ENCODE measurements at regions not wholly inside any gene's neighbourhood (a gene's known extent, or its start where the extent isn't known, plus 50 kb on each side); places are given as distances from the start of the nearest gene placed in this dataset.

GRCh38 chr9:109624143-109624542 is 126.0 kb upstream of the PTPN3 start:
- Histone ChIP-seq H3K9me3 (ENCODE audit: control insufficient read depth, low read depth, low read length) (no peaks in the 10 kb centered on the region), H3K27me3 (ENCODE audit: control insufficient read depth, insufficient read depth, low read length) (no peaks in the 10 kb centered on the region), H3K27ac (ENCODE audit: low read length) (no peak overlapping the region), H3K4me3 (ENCODE audit: low read length) (no peak overlapping the region), H3K4me1 (ENCODE audit: control insufficient read depth, insufficient read depth, low read length) (no peaks in the 10 kb centered on the region), H3K36me3 (ENCODE audit: control insufficient read depth, insufficient read depth, low read length) (no peaks in the 10 kb centered on the region)
- DNase-seq = no peak
- WGBS (ENCODE audit: insufficient coverage, low lambda C conversion rate) = no CpG with 5 or more reads among the region's 3 CpGs

- no peaks in the 10 kb centered on the region for H3K4me1 ChIP-seq (ENCODE audit: control insufficient read depth, insufficient read depth, low read length)
- no peaks in the 10 kb centered on the region for H3K9me3 ChIP-seq (ENCODE audit: control insufficient read depth, low read depth, low read length)
- no peak overlapping the region for H3K4me3 ChIP-seq (ENCODE audit: low read length)
- no peak overlapping the region for H3K27ac ChIP-seq (ENCODE audit: low read length)
- H3K36me3 ChIP-seq (ENCODE audit: control insufficient read depth, insufficient read depth, low read length) = no peaks in the 10 kb centered on the region
- no CpG with 5 or more reads among the region's 1 CpG for WGBS (ENCODE audit: insufficient coverage, low lambda C conversion rate)
- H3K27me3 ChIP-seq (ENCODE audit: control insufficient read depth, insufficient read depth, low read length) = no peaks in the 10 kb centered on the region
- DNase-seq = no peak
Observed at GRCh38 chr9:109624896-109625295, 126.8 kb upstream of the PTPN3 start.

GRCh38 chr9:109627042-109627441 is 128.9 kb upstream of the PTPN3 start:
- no peak for DNase-seq
- WGBS (ENCODE audit: insufficient coverage, low lambda C conversion rate) = no CpG with 5 or more reads among the region's 4 CpGs

GRCh38 chr9:109629615-109630014 is 131.5 kb upstream of the PTPN3 start:
- DNase-seq = no peak
- Histone ChIP-seq H3K36me3 (ENCODE audit: control insufficient read depth, insufficient read depth, low read length) (no peaks in the 10 kb centered on the region), H3K4me3 (ENCODE audit: low read length) (no peak overlapping the region), H3K9me3 (ENCODE audit: control insufficient read depth, low read depth, low read length) (no peaks in the 10 kb centered on the region), H3K4me1 (ENCODE audit: control insufficient read depth, insufficient read depth, low read length) (no peaks in the 10 kb centered on the region), H3K27me3 (ENCODE audit: control insufficient read depth, insufficient read depth, low read length) (no peaks in the 10 kb centered on the region), H3K27ac (ENCODE audit: low read length) (no peak overlapping the region)
- WGBS (ENCODE audit: insufficient coverage, low lambda C conversion rate) = no CpG with 5 or more reads among the region's 1 CpG

More at GRCh38 chr9:109627042-109627441, 128.9 kb upstream of the PTPN3 start:
- no peaks in the 10 kb centered on the region for H3K9me3 ChIP-seq (ENCODE audit: control insufficient read depth, low read depth, low read length)
- H3K27me3 ChIP-seq (ENCODE audit: control insufficient read depth, insufficient read depth, low read length) = no peaks in the 10 kb centered on the region
- no peaks in the 10 kb centered on the region for H3K36me3 ChIP-seq (ENCODE audit: control insufficient read depth, insufficient read depth, low read length)
- H3K27ac ChIP-seq (ENCODE audit: low read length) = no peak overlapping the region
- H3K4me1 ChIP-seq (ENCODE audit: control insufficient read depth, insufficient read depth, low read length) = no peaks in the 10 kb centered on the region
- H3K4me3 ChIP-seq (ENCODE audit: low read length) = no peak overlapping the region

- peaks cover 4% of the 10 kb centered on the region for H3K27me3 ChIP-seq (ENCODE audit: control insufficient read depth, insufficient read depth, low read length)
- no peak for DNase-seq
- H3K4me3 ChIP-seq (ENCODE audit: low read length) = no peak overlapping the region
- H3K36me3 ChIP-seq (ENCODE audit: control insufficient read depth, insufficient read depth, low read length) = no peaks in the 10 kb centered on the region
- H3K27ac ChIP-seq (ENCODE audit: low read length) = no peak overlapping the region
- no CpG with 5 or more reads among the region's 2 CpGs for WGBS (ENCODE audit: insufficient coverage, low lambda C conversion rate)
- H3K9me3 ChIP-seq (ENCODE audit: control insufficient read depth, low read depth, low read length) = no peaks in the 10 kb centered on the region
- no peaks in the 10 kb centered on the region for H3K4me1 ChIP-seq (ENCODE audit: control insufficient read depth, insufficient read depth, low read length)
Observed at GRCh38 chr9:109632817-109633216, 134.7 kb upstream of the PTPN3 start.

- no peak overlapping the region for H3K27ac ChIP-seq (ENCODE audit: low read length)
- peaks cover 3% of the 10 kb centered on the region for H3K9me3 ChIP-seq (ENCODE audit: control insufficient read depth, low read depth, low read length)
- no peaks in the 10 kb centered on the region for H3K4me1 ChIP-seq (ENCODE audit: control insufficient read depth, insufficient read depth, low read length)
- no peaks in the 10 kb centered on the region for H3K36me3 ChIP-seq (ENCODE audit: control insufficient read depth, insufficient read depth, low read length)
- H3K4me3 ChIP-seq (ENCODE audit: low read length) = peak overlapping the region; percentile 26
- WGBS (ENCODE audit: insufficient coverage, low lambda C conversion rate) = 0% methylated on average over 4 of the region's 43 CpGs
- peaks cover 47% of the 10 kb centered on the region for H3K27me3 ChIP-seq (ENCODE audit: control insufficient read depth, insufficient read depth, low read length)
- DNase-seq = no peak
Observed at GRCh38 chr9:109639674-109640579, 140.1 kb upstream of the PALM2AKAP2 start.

- Histone ChIP-seq H3K27me3 (ENCODE audit: control insufficient read depth, insufficient read depth, low read length) (peaks cover 47% of the 10 kb centered on the region), H3K36me3 (ENCODE audit: control insufficient read depth, insufficient read depth, low read length) (no peaks in the 10 kb centered on the region), H3K4me3 (ENCODE audit: low read length) (peak overlapping the region; percentile 26), H3K9me3 (ENCODE audit: control insufficient read depth, low read depth, low read length) (peaks cover 3% of the 10 kb centered on the region), H3K27ac (ENCODE audit: low read length) (no peak overlapping the region), H3K4me1 (ENCODE audit: control insufficient read depth, insufficient read depth, low read length) (no peaks in the 10 kb centered on the region)
- WGBS (ENCODE audit: insufficient coverage, low lambda C conversion rate) = no CpG with 5 or more reads among the region's 59 CpGs
- peak; percentile 20 to 39 for DNase-seq
Observed at GRCh38 chr9:109640580-109641371, 139.2 kb upstream of the PALM2AKAP2 start.

GRCh38 chr9:109641372-109641659 is 138.7 kb upstream of the PALM2AKAP2 start:
- peaks cover 44% of the 10 kb centered on the region for H3K27me3 ChIP-seq (ENCODE audit: control insufficient read depth, insufficient read depth, low read length)
- WGBS (ENCODE audit: insufficient coverage, low lambda C conversion rate) = no CpG with 5 or more reads among the region's 8 CpGs
- DNase-seq = no peak
- peak overlapping the region; percentile 26 for H3K4me3 ChIP-seq (ENCODE audit: low read length)
- H3K36me3 ChIP-seq (ENCODE audit: control insufficient read depth, insufficient read depth, low read length) = no peaks in the 10 kb centered on the region
- H3K4me1 ChIP-seq (ENCODE audit: control insufficient read depth, insufficient read depth, low read length) = no peaks in the 10 kb centered on the region
- no peak overlapping the region for H3K27ac ChIP-seq (ENCODE audit: low read length)
- peaks cover 3% of the 10 kb centered on the region for H3K9me3 ChIP-seq (ENCODE audit: control insufficient read depth, low read depth, low read length)

- H3K9me3 ChIP-seq (ENCODE audit: control insufficient read depth, low read depth, low read length) = no peaks in the 10 kb centered on the region
- H3K4me1 ChIP-seq (ENCODE audit: control insufficient read depth, insufficient read depth, low read length) = no peaks in the 10 kb centered on the region
- no CpG with 5 or more reads among the region's 1 CpG for WGBS (ENCODE audit: insufficient coverage, low lambda C conversion rate)
- H3K27me3 ChIP-seq (ENCODE audit: control insufficient read depth, insufficient read depth, low read length) = no peaks in the 10 kb centered on the region
- no peak for DNase-seq
- no peak overlapping the region for H3K27ac ChIP-seq (ENCODE audit: low read length)
- no peaks in the 10 kb centered on the region for H3K36me3 ChIP-seq (ENCODE audit: control insufficient read depth, insufficient read depth, low read length)
- H3K4me3 ChIP-seq (ENCODE audit: low read length) = no peak overlapping the region
Observed at GRCh38 chr9:109652112-109652511, 127.9 kb upstream of the PALM2AKAP2 start.

- Histone ChIP-seq H3K4me3 (ENCODE audit: low read length) (no peak overlapping the region), H3K36me3 (ENCODE audit: control insufficient read depth, insufficient read depth, low read length) (no peaks in the 10 kb centered on the region), H3K4me1 (ENCODE audit: control insufficient read depth, insufficient read depth, low read length) (no peaks in the 10 kb centered on the region), H3K27me3 (ENCODE audit: control insufficient read depth, insufficient read depth, low read length) (no peaks in the 10 kb centered on the region), H3K9me3 (ENCODE audit: control insufficient read depth, low read depth, low read length) (no peaks in the 10 kb centered on the region), H3K27ac (ENCODE audit: low read length) (no peak overlapping the region)
- DNase-seq = no peak
- WGBS (ENCODE audit: insufficient coverage, low lambda C conversion rate) = no CpG with 5 or more reads among the region's 4 CpGs
Observed at GRCh38 chr9:109652971-109653370, 127.0 kb upstream of the PALM2AKAP2 start.
